Stimulated activated effector memory CD8-positive, alpha-beta T cell treated with anti-CD3 and anti-CD28 coated beads, Interleukin-12 subunit alpha, Interleukin-12 subunit beta, amount 100 ng/mL, for 72 hours (primary cell): ENCODE measurements at regions not wholly inside any gene's neighbourhood (a gene's known extent, or its start where the extent isn't known, plus 50 kb on each side); places are given as distances from the start of the nearest gene placed in this dataset.

Source experiments
- ATAC-seq: fragments of 150-1000 bp; cut with Tn5 transposase; 2 replicates; pipeline ENCODE4 v1.10.0; 2021
- DNase-seq, 2 donors: peaks; one replicate each; pipeline ENCODE4 v3.0.0; 2021 to 2022; ENCODE audit warnings: low spot score in 2 of 2
- H3K27ac Mint-ChIP-seq: one replicate; pipeline ENCODE4 v1.8.0; 2022; ENCODE audit warnings: mild to moderate bottlenecking, mixed read lengths
- H3K36me3 Mint-ChIP-seq: one replicate; pipeline ENCODE4 v1.8.0; 2022; ENCODE audit warnings: mild to moderate bottlenecking, mixed read lengths
- H3K4me1 Mint-ChIP-seq: one replicate; pipeline ENCODE4 v1.8.0; 2022; ENCODE audit warnings: mixed read lengths
- H3K4me3 Mint-ChIP-seq: one replicate; pipeline ENCODE4 v1.8.0; 2022; ENCODE audit warnings: mild to moderate bottlenecking, mixed read lengths
- H3K9me3 Mint-ChIP-seq: one replicate; pipeline ENCODE4 v1.8.0; 2022; ENCODE audit warnings: mixed read lengths

DNA sequence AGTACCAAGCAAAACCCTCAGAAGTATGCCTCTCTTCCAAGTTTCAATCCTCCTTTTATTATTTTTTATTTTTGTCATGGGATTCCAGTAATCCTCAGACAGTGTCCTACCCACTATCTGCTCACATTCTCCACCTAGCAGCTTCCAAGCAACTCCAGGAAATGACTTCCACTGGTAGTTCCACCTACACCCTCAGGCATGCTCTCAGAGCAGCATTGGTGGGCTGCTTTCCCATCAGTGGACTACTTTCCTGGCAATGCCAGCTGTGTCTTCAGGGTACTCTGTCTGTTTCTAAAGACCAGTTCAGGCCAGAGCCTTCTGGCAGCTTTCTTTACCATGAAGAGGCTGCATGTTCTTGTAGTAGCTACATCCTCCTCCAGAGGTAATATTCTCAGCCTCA, 244.0 kb downstream of the HGF start:
- ATAC-seq (no peak), DNase-seq (no peak)
- Mint-ChIP-seq H3K4me3 (no peak overlapping the region), H3K27ac (no peak overlapping the region), H3K9me3 (peaks cover 7% of the 10 kb centered on the region), H3K4me1 (no peaks in the 10 kb centered on the region), H3K36me3 (no peaks in the 10 kb centered on the region)

DNA sequence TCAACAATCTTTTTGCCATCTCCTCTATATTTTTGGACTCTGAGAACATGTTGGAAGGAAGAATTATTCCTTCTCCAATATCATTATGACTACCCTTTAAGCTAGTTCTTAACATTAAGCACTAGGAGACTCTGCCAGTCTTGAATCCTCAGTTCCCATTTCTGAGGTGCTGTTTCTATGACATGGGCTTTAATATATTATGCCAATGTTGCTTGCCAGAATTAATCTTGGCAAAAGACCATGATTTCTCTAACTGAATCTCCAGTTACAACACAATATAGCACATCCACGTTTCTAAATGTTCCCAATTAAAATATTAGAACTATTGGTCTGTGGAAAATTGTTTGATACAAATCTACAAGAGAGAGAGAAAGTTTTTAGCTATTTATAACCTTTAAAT, 250.0 kb downstream of the HGF start:
- no peak for ATAC-seq
- no peaks in the 10 kb centered on the region for H3K4me1 Mint-ChIP-seq
- peaks cover 6% of the 10 kb centered on the region for H3K9me3 Mint-ChIP-seq
- H3K4me3 Mint-ChIP-seq = no peak overlapping the region
- no peaks in the 10 kb centered on the region for H3K36me3 Mint-ChIP-seq
- H3K27ac Mint-ChIP-seq = no peak overlapping the region
- no peak for DNase-seq

DNA sequence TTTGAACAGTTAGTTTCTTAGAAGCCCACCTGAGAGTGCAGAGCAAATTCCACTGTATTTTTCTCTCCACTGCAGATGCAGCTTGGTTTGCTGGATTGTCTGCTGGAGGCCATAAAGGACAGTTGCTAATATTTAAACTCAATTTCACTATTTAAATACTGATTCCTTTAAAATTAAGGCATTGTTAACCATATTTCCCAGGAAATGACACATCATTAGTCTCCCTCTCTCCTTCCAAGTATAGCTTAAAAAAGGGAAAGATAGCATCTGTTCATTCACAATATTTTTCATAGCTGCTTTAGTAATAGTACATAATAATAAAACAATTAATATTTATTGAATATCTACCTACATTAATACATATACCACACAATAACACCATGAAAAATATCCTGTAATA, 252.9 kb downstream of the HGF start:
- no peaks in the 10 kb centered on the region for H3K36me3 Mint-ChIP-seq
- H3K9me3 Mint-ChIP-seq = peaks cover 8% of the 10 kb centered on the region
- H3K4me3 Mint-ChIP-seq = no peak overlapping the region
- H3K4me1 Mint-ChIP-seq = no peaks in the 10 kb centered on the region
- no peak overlapping the region for H3K27ac Mint-ChIP-seq
- DNase-seq (no peak), ATAC-seq (no peak)

DNA sequence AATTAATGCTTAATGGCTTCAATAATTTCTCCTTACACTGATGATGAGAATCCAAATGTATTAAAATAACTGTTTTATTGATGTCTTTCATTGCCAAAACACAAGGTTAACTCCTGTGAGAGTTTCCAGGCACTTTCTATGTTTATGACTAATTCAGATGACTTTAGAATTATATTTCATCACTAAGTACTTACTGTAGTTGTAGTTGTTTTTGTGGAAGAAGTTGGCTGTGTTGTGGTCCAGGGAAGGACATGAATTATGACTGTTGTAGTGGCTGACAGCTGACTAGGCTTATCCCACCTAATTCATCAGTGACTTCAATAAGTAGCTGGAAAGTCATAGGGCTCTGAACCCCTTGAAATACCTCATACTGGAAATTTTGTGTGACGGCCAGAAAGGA, 254.8 kb downstream of the HGF start:
- Mint-ChIP-seq H3K36me3 (no peaks in the 10 kb centered on the region), H3K9me3 (peaks cover 10% of the 10 kb centered on the region), H3K4me3 (no peak overlapping the region), H3K4me1 (no peaks in the 10 kb centered on the region), H3K27ac (no peak overlapping the region)
- ATAC-seq (no peak), DNase-seq (no peak)

DNA sequence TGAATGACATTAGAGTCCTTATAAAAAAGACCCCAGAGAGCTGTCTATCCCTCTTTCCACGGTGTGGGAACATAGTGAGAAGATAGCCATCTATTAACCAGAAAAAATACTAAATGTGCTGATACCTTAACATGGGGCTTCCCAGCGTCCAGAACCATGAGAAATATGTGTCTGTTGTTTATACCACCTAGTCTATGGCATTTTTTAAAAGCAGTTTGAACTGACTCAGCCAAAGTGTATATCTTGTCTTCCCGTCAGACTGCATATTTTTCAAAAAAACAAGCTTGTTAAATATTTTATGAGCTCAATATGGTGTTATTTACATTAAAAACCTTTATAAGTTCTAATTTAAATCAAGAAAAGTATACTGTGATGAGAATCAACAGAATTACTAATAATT, 255.3 kb downstream of the HGF start:
- H3K9me3 Mint-ChIP-seq = peaks cover 12% of the 10 kb centered on the region
- no peak for ATAC-seq
- H3K36me3 Mint-ChIP-seq = no peaks in the 10 kb centered on the region
- no peaks in the 10 kb centered on the region for H3K4me1 Mint-ChIP-seq
- no peak overlapping the region for H3K4me3 Mint-ChIP-seq
- no peak overlapping the region for H3K27ac Mint-ChIP-seq
- DNase-seq = no peak

DNA sequence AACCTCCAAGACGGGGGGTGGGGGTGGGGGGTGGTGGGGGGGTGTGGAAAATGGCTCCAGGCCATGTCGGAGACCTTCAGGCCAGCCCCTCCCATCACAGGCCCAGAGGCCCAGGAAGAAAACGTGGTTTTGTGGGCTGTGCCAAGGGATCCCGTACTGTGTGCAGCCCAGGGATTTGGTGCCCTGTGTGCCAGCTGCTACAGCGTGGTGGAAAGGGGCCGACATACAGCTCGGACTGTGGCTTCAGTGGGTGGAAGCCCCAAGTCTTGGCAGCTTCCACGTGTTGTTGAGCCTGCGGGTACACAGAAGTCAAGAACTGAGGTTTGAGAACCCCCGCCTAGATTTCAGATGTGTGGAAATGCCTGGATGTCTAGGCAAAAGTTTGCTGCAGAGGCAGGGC, 259.7 kb downstream of the HGF start:
- ATAC-seq (no peak), DNase-seq (no peak)
- Mint-ChIP-seq H3K36me3 (no peaks in the 10 kb centered on the region), H3K4me1 (no peaks in the 10 kb centered on the region), H3K27ac (no peak overlapping the region), H3K9me3 (peaks cover 13% of the 10 kb centered on the region), H3K4me3 (no peak overlapping the region)

DNA sequence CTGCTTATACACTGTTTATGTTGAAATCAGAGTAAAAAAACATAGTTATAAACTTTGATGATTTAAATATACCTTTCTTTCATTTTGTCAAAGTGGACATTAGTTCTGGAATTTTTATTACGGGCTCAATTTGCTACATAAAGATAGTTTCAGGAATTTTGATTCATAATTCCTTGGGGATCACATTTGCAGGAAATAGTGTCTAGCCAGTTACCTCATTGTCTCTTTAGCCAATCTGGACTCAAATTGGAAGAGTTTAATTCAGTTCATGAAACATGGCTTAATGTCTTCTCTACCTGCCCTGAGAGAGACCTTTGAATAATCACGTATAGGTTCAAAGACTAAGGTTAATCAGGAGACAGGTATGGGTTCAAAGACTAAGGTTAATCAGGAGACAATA, 262.6 kb downstream of the HGF start:
- no peak for ATAC-seq
- Mint-ChIP-seq H3K36me3 (no peaks in the 10 kb centered on the region), H3K9me3 (peaks cover 12% of the 10 kb centered on the region), H3K4me1 (no peaks in the 10 kb centered on the region), H3K4me3 (no peak overlapping the region), H3K27ac (no peak overlapping the region)
- no peak for DNase-seq

DNA sequence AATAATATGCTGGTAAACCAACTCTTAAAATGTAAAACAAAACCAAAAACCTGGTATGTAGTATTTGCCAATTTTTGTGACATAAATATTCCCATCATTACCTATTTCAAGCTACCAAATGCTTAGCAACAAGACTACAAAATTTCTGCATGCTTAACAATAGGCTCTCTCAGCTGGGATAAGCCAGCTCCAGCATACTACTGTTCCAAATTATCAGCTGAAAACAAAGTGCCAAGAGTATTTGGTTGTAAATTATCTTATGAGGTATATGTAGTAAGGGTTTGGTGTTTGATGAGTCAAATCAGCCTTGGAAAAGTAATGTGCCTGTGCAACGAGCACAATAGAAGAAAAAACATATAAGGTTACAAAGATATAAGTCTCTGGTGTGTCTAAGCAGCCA, 263.2 kb downstream of the HGF start:
- no peaks in the 10 kb centered on the region for H3K36me3 Mint-ChIP-seq
- H3K4me1 Mint-ChIP-seq = no peaks in the 10 kb centered on the region
- H3K27ac Mint-ChIP-seq = no peak overlapping the region
- ATAC-seq = no peak
- no peak for DNase-seq
- H3K9me3 Mint-ChIP-seq = peaks cover 12% of the 10 kb centered on the region
- H3K4me3 Mint-ChIP-seq = no peak overlapping the region

DNA sequence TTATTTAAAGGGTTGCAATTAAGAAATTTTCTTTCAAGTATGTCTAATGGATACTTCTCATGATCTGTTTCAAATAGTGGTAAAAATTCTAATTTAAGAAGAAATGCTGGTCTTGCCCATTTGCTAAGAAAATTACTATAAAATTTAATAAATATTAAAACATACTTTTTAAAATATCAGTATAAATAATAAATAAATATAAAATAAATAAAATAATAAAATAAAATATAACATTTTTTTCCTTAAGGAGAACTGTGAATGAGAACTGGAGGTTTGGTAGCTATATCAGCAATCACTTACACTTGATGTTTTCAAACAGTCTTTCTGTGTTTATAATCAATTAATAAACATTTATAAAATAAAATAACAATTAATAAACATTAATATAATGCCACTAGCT, 266.1 kb downstream of the HGF start:
- H3K27ac Mint-ChIP-seq = no peak overlapping the region
- no peak for DNase-seq
- ATAC-seq = no peak
- H3K9me3 Mint-ChIP-seq = peaks cover 4% of the 10 kb centered on the region
- no peaks in the 10 kb centered on the region for H3K36me3 Mint-ChIP-seq
- H3K4me1 Mint-ChIP-seq = no peaks in the 10 kb centered on the region
- no peak overlapping the region for H3K4me3 Mint-ChIP-seq

DNA sequence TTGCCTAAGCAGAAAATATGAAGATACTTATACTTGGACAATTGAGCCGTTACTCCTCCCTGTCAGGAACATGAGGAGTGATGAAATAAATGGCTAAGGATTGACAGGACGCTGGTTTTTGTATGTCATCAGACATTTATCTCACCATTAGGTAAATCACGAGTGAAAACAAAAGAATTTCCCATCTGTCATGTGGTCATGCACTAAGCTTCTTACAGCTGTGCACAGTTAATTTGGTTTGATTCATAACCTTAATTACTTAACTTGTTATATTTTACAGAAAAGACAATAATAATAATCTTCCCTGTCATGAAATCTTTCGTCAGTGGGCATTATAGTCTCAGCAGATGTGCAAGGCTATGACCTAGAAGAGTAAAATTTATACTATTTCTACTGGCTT, 266.5 kb downstream of the HGF start:
- DNase-seq = no peak
- no peak for ATAC-seq
- Mint-ChIP-seq H3K27ac (no peak overlapping the region), H3K36me3 (no peaks in the 10 kb centered on the region), H3K4me1 (no peaks in the 10 kb centered on the region), H3K4me3 (no peak overlapping the region), H3K9me3 (peaks cover 2% of the 10 kb centered on the region)

DNA sequence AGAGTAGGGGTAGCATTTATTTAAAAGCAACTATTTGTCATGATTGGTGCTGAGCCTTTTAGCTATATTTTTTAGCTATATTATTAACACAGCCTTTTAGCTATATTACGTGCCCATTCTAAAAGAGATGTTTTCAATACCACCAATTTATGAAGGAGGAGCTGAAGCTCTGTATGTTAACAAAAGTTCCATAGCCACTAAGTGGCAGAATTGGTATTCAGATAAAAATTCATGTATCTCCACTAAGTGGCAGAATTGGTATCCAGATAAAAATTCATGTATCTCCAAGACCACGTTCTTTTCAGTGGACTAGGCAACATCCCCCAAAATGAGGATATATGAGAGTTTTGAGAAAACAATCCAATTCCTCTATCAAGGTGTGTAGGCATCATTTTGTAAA, 268.6 kb downstream of the HGF start:
- DNase-seq = no peak
- Mint-ChIP-seq H3K4me3 (no peak overlapping the region), H3K27ac (no peak overlapping the region), H3K36me3 (no peaks in the 10 kb centered on the region), H3K9me3 (peaks cover 5% of the 10 kb centered on the region), H3K4me1 (no peaks in the 10 kb centered on the region)
- no peak for ATAC-seq

DNA sequence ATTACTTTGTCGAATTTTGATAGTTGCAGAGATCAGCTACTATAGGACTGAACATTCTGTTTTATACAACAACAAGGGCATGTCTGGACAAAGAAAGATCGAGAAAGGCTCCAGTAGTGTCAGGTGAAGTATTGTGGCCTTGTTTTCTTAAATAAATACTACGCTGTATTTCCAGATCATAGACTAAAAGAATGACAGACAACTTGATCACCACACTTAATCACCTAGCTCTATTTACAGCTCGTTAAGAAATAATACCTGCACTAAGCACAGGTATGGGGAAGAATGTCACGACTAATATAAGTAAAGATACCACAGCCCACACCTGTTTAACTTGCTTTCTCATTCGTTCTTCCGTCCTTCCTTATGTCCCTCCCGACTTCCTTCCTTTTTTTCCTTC, 269.2 kb downstream of the HGF start:
- Mint-ChIP-seq H3K9me3 (peaks cover 5% of the 10 kb centered on the region), H3K4me3 (no peak overlapping the region), H3K4me1 (no peaks in the 10 kb centered on the region), H3K27ac (no peak overlapping the region), H3K36me3 (no peaks in the 10 kb centered on the region)
- ATAC-seq = no peak
- no peak for DNase-seq

DNA sequence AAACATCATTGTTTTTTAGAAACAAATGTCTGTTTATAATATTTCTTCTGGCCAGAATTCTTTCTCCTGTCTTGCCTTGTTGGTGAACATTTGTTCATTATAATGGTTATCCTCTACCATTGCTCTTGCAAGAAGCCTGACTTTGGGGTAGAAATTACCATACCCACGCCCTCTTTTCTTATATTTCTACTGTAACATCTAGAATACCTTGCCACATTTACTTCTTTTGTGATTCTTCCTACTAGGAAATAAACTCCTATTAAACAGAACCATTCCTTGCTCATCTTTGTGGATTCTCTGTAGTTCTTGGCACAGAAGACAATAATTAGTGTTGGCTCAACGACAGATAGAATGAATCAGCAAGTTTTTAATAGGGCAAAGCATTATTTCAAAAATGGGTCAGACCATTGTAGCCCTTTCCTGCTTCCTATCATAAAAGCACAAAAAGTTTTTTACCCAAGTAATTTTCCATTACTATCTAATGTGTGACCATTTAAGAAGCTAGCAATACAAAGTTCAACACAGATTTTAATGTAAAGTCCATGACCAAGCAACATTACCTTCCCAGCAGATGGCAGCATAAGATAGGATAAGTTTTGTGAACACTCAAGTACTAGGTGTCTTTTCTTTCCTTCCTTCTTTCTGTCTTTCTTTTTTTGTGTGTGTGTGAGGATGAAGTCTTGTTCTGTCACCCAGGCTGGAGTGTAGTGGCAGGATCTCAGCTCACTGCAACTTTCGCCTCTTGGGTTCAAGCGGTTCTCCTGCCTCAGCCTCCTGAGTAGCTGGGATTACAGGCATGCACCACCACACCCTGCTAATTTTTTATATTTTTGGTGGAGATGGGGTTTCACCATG, 270.4 kb downstream of the HGF start:
- Mint-ChIP-seq H3K4me1 (no peaks in the 10 kb centered on the region), H3K27ac (no peak overlapping the region), H3K9me3 (peaks cover 5% of the 10 kb centered on the region), H3K36me3 (no peaks in the 10 kb centered on the region), H3K4me3 (no peak overlapping the region)
- no peak for DNase-seq
- no peak for ATAC-seq

DNA sequence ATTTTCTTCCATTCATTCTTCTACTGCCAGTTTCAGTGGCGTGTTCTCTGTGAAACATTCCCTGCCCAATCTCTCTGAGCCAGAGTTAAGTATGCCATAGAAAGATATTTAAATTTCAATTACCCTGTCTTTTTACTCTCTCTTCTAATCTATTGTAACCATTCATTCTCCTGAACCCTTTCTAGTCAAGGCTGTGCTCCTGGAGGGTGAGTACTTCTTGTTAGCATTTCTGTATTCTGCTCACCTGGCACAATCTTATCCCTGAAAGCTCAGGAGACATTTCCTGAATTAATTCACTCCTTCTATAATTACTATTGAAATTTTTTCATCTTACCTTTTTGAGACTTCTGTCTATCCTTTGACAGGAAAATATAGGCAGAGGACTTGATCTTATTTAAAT, 271.7 kb downstream of the HGF start:
- no peak for DNase-seq
- no peak overlapping the region for H3K4me3 Mint-ChIP-seq
- no peaks in the 10 kb centered on the region for H3K4me1 Mint-ChIP-seq
- ATAC-seq = no peak
- peaks cover 5% of the 10 kb centered on the region for H3K9me3 Mint-ChIP-seq
- no peaks in the 10 kb centered on the region for H3K36me3 Mint-ChIP-seq
- H3K27ac Mint-ChIP-seq = no peak overlapping the region

DNA sequence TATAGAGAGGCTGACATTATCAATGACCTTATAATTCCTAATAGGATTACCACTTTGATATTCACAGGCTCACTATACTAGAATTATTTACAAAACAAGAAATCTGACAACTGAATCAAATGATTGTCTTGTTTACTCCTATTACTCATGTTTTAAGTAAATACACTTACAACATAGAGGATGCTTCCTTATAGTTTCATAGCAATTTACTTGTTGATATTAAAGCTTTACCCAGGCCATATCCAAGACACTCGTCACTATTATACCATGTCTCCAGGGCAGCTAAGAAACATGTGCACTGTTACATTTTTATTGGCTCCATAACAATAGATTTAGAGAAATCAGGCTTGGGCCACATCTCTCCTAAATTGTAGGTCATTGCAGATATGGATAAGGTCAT, 276.9 kb downstream of the HGF start:
- Mint-ChIP-seq H3K27ac (no peak overlapping the region), H3K9me3 (peaks cover 7% of the 10 kb centered on the region), H3K4me1 (no peaks in the 10 kb centered on the region), H3K4me3 (no peak overlapping the region), H3K36me3 (no peaks in the 10 kb centered on the region)
- DNase-seq = no peak
- ATAC-seq = no peak

DNA sequence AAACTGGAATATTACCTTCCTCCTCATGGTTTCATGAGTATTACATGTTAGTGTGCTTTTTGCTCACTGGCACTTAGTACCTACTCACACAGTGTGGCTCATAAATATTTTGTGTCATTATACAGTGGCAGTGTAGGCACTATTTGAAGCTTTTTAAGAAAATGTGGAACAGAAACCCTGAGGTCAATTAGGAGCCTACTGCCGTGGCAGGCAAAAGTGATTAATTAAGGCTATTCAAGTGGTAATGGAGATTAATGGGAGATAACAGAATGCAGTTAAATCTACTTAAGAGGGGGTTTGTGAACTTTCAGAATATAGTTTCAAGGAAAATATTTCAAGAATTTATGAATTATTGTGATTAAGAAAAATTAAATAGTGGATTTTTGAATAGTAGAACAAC, 277.6 kb downstream of the HGF start:
- Mint-ChIP-seq H3K36me3 (no peaks in the 10 kb centered on the region), H3K9me3 (peaks cover 7% of the 10 kb centered on the region), H3K27ac (no peak overlapping the region), H3K4me1 (no peaks in the 10 kb centered on the region), H3K4me3 (no peak overlapping the region)
- DNase-seq (no peak), ATAC-seq (no peak)

DNA sequence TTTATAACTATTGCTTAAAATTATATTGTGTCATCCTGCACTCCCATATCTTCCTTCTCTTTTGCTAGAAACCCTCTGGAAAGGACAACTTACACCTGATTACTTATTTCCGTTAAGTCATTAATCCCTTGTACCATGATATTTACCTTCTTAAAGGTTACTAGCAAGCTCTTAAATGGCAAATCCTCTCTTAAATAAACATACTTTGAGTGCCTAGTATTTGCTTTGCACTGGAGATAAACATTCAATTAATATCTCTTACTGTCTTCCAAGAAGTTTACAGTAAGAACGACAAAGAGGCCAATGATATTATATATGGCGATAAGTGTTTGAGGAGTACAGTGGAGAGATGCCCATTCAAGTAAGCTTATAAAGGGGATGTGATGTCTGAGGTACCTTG, 278.3 kb downstream of the HGF start:
- no peaks in the 10 kb centered on the region for H3K4me1 Mint-ChIP-seq

More for the DNA sequence above, 278.3 kb downstream of the HGF start:
- Mint-ChIP-seq H3K36me3 (no peaks in the 10 kb centered on the region), H3K9me3 (peaks cover 7% of the 10 kb centered on the region), H3K27ac (no peak overlapping the region), H3K4me3 (no peak overlapping the region)
- ATAC-seq = no peak
- DNase-seq = no peak
